Neural cell (in vitro differentiated cells): ENCODE measurements at regions not wholly inside any gene's neighbourhood (a gene's known extent, or its start where the extent isn't known, plus 50 kb on each side); places are given as distances from the start of the nearest gene placed in this dataset.

Experiments used
- H2AFZ ChIP-seq: fragments of 200-600, 300-800 bp; sonication (generic), shearing (Covaris generic); 2 replicates; pipeline ENCODE4 v1.6.0; 2014; ENCODE audit warnings: low read depth, mild to moderate bottlenecking, antibody characterized with exemption, low read length, moderate library complexity
- H3F3A ChIP-seq: fragments of 200-600 bp; shearing (Covaris generic); 2 replicates; pipeline ENCODE4 v1.6.1; 2016; ENCODE audit warnings: mild to moderate bottlenecking, moderate library complexity, mixed read lengths, antibody characterized with exemption, low read length; ENCODE audit not compliant: insufficient read depth, poor library complexity, severe bottlenecking
- H3K27ac ChIP-seq: fragments of 200-600, 300-800 bp; sonication (generic), shearing (Covaris generic); 2 replicates; pipeline ENCODE4 v1.5.1; 2014; ENCODE audit warnings: mild to moderate bottlenecking, low read length, moderate library complexity
- H3K27me3 ChIP-seq: fragments of 300-800, 200-600 bp; sonication (generic), shearing (Covaris generic); 2 replicates; pipeline ENCODE4 v1.6.0; 2014; ENCODE audit warnings: mild to moderate bottlenecking, low read depth, low read length, moderate library complexity; ENCODE audit not compliant: insufficient read depth
- H3K36me3 ChIP-seq: fragments of 300-800, 200-600 bp; sonication (generic), shearing (Covaris generic); 2 replicates; pipeline ENCODE4 v1.5.1; 2014; ENCODE audit warnings: mild to moderate bottlenecking, antibody characterized with exemption, low read length, moderate library complexity; ENCODE audit not compliant: insufficient read depth
- H3K4me2 ChIP-seq: fragments of 300-800, 200-600 bp; sonication (generic), shearing (Covaris generic); 2 replicates; pipeline ENCODE4 v1.6.0; 2014; ENCODE audit warnings: mild to moderate bottlenecking, low read length
- H3K4me3 ChIP-seq: fragments of 300-800, 200-600 bp; sonication (generic), shearing (Covaris generic); 2 replicates; pipeline ENCODE4 v1.5.1; 2014; ENCODE audit warnings: mild to moderate bottlenecking, low read length, moderate library complexity
- H3K79me2 ChIP-seq: fragments of 200-600 bp; shearing (Covaris generic); replicated peaks from 2 replicates; pipeline ENCODE4 v1.6.0; 2014; ENCODE audit warnings: mild to moderate bottlenecking, low read length, moderate library complexity; ENCODE audit not compliant: insufficient read depth
- H3K9ac ChIP-seq: fragments of 300-800, 200-600 bp; sonication (generic), shearing (Covaris generic); 2 replicates; pipeline ENCODE4 v1.6.1; 2016; ENCODE audit warnings: mild to moderate bottlenecking, low read length, mixed read lengths
- H3K9me2 ChIP-seq: fragments of 200-600 bp; shearing (Covaris generic); 2 replicates; pipeline ENCODE4 v1.6.1; 2016; ENCODE audit warnings: mild to moderate bottlenecking, low read length, mixed read lengths; ENCODE audit not compliant: insufficient read depth
- H3K9me3 ChIP-seq: fragments of 200-600, 300-800 bp; sonication (generic), shearing (Covaris generic); 2 replicates; pipeline ENCODE4 v1.6.1; 2016; ENCODE audit warnings: mild to moderate bottlenecking, mixed run types, low read length, moderate library complexity, mixed read lengths
- H4K20me1 ChIP-seq: fragments of 200-600 bp; shearing (Covaris generic); 2 replicates; pipeline ENCODE4 v1.6.1; 2016; ENCODE audit warnings: mild to moderate bottlenecking, mixed run types; ENCODE audit not compliant: insufficient read depth
- EP300 ChIP-seq: fragments of 450-650 bp; conservative IDR thresholded peaks from 2 replicates; pipeline ENCODE4 v1.6.1; 2014; ENCODE audit warnings: antibody characterized with exemption, mild to moderate bottlenecking, moderate library complexity; ENCODE audit not compliant: poor library complexity, severe bottlenecking
- EZH2 ChIP-seq: fragments of 200-600, 300-800 bp; shearing (Covaris generic), sonication (generic); IDR thresholded peaks from 2 replicates; pipeline ENCODE4 v1.6.1; 2014; ENCODE audit warnings: antibody characterized with exemption, low read length, borderline replicate concordance, mild to moderate bottlenecking; ENCODE audit not compliant: insufficient read depth, poor library complexity, severe bottlenecking
- MXI1 ChIP-seq: fragments of 450-650 bp; conservative IDR thresholded peaks from 2 replicates; pipeline ENCODE4 v1.6.1; 2014; ENCODE audit warnings: antibody characterized with exemption, mild to moderate bottlenecking; ENCODE audit not compliant: poor library complexity, severe bottlenecking
- POLR2AphosphoS5 ChIP-seq: IDR thresholded peaks from 2 replicates; pipeline ENCODE4 v1.6.1; 2012
- SMC3 ChIP-seq: fragments of 450-650 bp; conservative IDR thresholded peaks from 2 replicates; pipeline ENCODE4 v1.6.1; 2014; ENCODE audit warnings: antibody characterized with exemption, mild to moderate bottlenecking, moderate library complexity; ENCODE audit not compliant: poor library complexity
- TAF1 ChIP-seq: IDR thresholded peaks from 2 replicates; pipeline ENCODE4 v1.6.1; 2012; ENCODE audit warnings: low read depth
- TF ChIP-seq, protein P1 (sequence below): IDR thresholded peaks from 2 replicates; pipeline ENCODE4 v1.6.1; 2012; ENCODE audit warnings: borderline replicate concordance
- TF ChIP-seq, protein P2 (sequence below): fragments of 450-650 bp; IDR thresholded peaks from 2 replicates; pipeline ENCODE4 v1.5.1; 2014; ENCODE audit warnings: antibody characterized with exemption, mild to moderate bottlenecking, moderate library complexity; ENCODE audit not compliant: poor library complexity, severe bottlenecking

DNA sequence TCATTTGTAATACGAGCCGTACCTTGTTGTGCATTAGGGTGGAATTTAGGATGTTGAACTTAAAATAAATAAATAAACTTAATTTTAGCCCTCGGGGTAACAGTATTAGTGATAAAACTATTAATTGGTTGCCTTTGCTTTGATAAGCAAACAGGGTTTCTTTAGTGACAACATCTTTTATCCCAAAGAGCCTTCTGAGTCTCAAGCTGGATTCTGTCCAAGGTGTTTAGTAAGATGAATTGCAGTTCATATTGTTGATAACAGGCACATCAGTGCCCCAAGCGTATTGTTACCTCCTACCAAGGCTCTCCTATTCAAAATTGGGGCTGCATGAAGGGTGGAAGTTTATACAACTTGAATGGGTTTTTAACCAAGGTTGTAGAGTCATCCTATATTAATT, 144.4 kb upstream of the CELF2 start:
- Histone ChIP-seq H3K27ac (no peak overlapping the region), H3K9ac (no peak overlapping the region), H3K9me2 (no peaks in the 10 kb centered on the region), H3F3A (no peaks in the 10 kb centered on the region), H3K79me2 (no peaks in the 10 kb centered on the region), H3K9me3 (no peaks in the 10 kb centered on the region), H2AFZ (no peak overlapping the region), H3K36me3 (no peaks in the 10 kb centered on the region), H4K20me1 (no peaks in the 10 kb centered on the region), H3K27me3 (no peaks in the 10 kb centered on the region), H3K4me3 (no peak overlapping the region), H3K4me2 (no peak overlapping the region)
- TF ChIP-seq, protein P1, sequence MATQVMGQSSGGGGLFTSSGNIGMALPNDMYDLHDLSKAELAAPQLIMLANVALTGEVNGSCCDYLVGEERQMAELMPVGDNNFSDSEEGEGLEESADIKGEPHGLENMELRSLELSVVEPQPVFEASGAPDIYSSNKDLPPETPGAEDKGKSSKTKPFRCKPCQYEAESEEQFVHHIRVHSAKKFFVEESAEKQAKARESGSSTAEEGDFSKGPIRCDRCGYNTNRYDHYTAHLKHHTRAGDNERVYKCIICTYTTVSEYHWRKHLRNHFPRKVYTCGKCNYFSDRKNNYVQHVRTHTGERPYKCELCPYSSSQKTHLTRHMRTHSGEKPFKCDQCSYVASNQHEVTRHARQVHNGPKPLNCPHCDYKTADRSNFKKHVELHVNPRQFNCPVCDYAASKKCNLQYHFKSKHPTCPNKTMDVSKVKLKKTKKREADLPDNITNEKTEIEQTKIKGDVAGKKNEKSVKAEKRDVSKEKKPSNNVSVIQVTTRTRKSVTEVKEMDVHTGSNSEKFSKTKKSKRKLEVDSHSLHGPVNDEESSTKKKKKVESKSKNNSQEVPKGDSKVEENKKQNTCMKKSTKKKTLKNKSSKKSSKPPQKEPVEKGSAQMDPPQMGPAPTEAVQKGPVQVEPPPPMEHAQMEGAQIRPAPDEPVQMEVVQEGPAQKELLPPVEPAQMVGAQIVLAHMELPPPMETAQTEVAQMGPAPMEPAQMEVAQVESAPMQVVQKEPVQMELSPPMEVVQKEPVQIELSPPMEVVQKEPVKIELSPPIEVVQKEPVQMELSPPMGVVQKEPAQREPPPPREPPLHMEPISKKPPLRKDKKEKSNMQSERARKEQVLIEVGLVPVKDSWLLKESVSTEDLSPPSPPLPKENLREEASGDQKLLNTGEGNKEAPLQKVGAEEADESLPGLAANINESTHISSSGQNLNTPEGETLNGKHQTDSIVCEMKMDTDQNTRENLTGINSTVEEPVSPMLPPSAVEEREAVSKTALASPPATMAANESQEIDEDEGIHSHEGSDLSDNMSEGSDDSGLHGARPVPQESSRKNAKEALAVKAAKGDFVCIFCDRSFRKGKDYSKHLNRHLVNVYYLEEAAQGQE, result no peak
- no peak for TF ChIP-seq MXI1
- no peak for TF ChIP-seq POLR2AphosphoS5
- TF ChIP-seq TAF1, result no peak

DNA sequence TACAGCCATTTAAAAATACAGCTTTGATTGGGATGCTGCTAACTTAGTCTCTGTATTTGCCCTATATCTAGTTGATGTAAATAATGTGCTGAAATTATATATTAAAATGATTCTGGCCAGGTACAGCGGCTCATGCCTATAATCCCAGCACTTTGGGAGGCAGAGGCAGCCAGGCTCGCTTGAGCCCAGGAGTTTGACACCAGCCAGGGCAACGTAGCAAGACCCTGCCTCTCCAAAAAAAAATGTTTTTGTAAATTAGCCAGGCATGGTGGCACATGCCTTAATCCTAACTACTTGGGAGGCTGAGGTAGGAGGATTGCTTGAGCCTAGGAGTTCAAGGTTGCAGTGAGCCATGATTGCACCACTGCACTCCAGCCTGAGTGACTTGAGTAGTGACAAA, 143.8 kb upstream of the CELF2 start:
- Histone ChIP-seq H3K9me3 (no peaks in the 10 kb centered on the region), H3K27me3 (no peaks in the 10 kb centered on the region), H3K9ac (no peak overlapping the region), H3K36me3 (no peaks in the 10 kb centered on the region), H3K27ac (no peak overlapping the region), H3K4me2 (no peak overlapping the region), H2AFZ (no peak overlapping the region), H3K79me2 (no peaks in the 10 kb centered on the region), H3K9me2 (no peaks in the 10 kb centered on the region), H3F3A (no peaks in the 10 kb centered on the region), H4K20me1 (no peaks in the 10 kb centered on the region), H3K4me3 (no peak overlapping the region)
- TF ChIP-seq, protein P1, result no peak
- TF ChIP-seq SMC3 (no peak), MXI1 (no peak), EZH2 (no peak), EP300 (no peak), POLR2AphosphoS5 (no peak)
- TF ChIP-seq, protein P2, sequence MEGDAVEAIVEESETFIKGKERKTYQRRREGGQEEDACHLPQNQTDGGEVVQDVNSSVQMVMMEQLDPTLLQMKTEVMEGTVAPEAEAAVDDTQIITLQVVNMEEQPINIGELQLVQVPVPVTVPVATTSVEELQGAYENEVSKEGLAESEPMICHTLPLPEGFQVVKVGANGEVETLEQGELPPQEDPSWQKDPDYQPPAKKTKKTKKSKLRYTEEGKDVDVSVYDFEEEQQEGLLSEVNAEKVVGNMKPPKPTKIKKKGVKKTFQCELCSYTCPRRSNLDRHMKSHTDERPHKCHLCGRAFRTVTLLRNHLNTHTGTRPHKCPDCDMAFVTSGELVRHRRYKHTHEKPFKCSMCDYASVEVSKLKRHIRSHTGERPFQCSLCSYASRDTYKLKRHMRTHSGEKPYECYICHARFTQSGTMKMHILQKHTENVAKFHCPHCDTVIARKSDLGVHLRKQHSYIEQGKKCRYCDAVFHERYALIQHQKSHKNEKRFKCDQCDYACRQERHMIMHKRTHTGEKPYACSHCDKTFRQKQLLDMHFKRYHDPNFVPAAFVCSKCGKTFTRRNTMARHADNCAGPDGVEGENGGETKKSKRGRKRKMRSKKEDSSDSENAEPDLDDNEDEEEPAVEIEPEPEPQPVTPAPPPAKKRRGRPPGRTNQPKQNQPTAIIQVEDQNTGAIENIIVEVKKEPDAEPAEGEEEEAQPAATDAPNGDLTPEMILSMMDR, result no peak
